ENCODE measurements at regions not wholly inside any gene's neighbourhood (a gene's known extent, or its start where the extent isn't known, plus 50 kb on each side); places are given as distances from the start of the nearest gene placed in this dataset.

DNA sequence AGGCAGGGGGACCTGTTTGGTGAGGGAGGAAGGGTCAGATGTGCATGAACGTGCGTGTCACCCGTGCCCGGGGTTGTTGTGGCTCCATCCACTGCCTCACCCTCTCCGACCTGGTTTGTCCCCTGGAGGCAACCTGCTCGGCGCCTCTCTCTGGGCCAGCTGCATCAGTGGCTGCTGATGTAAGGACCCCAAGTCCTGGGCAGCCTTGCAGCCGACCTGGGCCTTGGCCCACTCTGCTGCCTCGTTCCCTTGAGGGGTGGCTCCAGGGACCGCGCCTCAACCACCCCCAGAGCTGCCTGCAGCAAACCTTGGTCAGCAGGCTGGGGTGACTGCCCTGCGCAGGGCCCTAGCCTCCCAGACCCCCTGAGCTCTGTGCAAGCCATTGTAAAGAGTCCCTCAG is 351.7 kb downstream of the TMEM121 start:
- TF ChIP-seq POLR2A (IDR thresholded peaks at IDR 0.05; ENCODE audit: extremely low read depth, insufficient read length): no peak
- TF ChIP-seq, protein P1, sequence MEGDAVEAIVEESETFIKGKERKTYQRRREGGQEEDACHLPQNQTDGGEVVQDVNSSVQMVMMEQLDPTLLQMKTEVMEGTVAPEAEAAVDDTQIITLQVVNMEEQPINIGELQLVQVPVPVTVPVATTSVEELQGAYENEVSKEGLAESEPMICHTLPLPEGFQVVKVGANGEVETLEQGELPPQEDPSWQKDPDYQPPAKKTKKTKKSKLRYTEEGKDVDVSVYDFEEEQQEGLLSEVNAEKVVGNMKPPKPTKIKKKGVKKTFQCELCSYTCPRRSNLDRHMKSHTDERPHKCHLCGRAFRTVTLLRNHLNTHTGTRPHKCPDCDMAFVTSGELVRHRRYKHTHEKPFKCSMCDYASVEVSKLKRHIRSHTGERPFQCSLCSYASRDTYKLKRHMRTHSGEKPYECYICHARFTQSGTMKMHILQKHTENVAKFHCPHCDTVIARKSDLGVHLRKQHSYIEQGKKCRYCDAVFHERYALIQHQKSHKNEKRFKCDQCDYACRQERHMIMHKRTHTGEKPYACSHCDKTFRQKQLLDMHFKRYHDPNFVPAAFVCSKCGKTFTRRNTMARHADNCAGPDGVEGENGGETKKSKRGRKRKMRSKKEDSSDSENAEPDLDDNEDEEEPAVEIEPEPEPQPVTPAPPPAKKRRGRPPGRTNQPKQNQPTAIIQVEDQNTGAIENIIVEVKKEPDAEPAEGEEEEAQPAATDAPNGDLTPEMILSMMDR (IDR thresholded peaks at IDR 0.05; ENCODE audit: low read depth, low read length): no peak
- TF ChIP-seq, protein P2, sequence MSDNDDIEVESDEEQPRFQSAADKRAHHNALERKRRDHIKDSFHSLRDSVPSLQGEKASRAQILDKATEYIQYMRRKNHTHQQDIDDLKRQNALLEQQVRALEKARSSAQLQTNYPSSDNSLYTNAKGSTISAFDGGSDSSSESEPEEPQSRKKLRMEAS (IDR thresholded peaks at IDR 0.05; ENCODE audit: low read depth, low read length): no peak
- no peak for TF ChIP-seq MYC (IDR thresholded peaks at IDR 0.05; ENCODE audit: low read depth, low read length)

Measured in NB4 (cell line).